ENCODE measurements at regions not wholly inside any gene's neighbourhood (a gene's known extent, or its start where the extent isn't known, plus 50 kb on each side); places are given as distances from the start of the nearest gene placed in this dataset.

GRCh38 chr4:62896721-62897120 is 1512.5 kb downstream of the TECRL start:
- TF ChIP-seq CTCF (IDR thresholded peaks at IDR 0.05) = no peak
- TF ChIP-seq POLR2AphosphoS5 (IDR thresholded peaks at IDR 0.05) = no peak
- TF ChIP-seq POLR2A (IDR thresholded peaks at IDR 0.05) = no peak
- no peak for TF ChIP-seq EP300 (IDR thresholded peaks at IDR 0.05)
